Mucosa of descending colon (tissue), 3 donors: ENCODE measurements at regions not wholly inside any gene's neighbourhood (a gene's known extent, or its start where the extent isn't known, plus 50 kb on each side); places are given as distances from the start of the nearest gene placed in this dataset.

Source experiments
- ATAC-seq: fragments of 200-7000 bp; cut with Tn5 transposase; one replicate; pipeline ENCODE4 v1.9.1; 2020; ENCODE audit warnings: mild to moderate bottlenecking, moderate library complexity
- DNase-seq, 3 donors: peaks; one replicate each; pipeline ENCODE4 v3.0.0-alpha.2; 2020
- H3K36me3 ChIP-seq: fragments of 200-600 bp; one replicate; pipeline ENCODE4 v1.8.0; 2021; ENCODE audit warnings: low read depth, mild to moderate bottlenecking
- H3K4me1 ChIP-seq: fragments of 200-600 bp; one replicate; pipeline ENCODE4 v1.8.0; 2021; ENCODE audit warnings: low read depth, mild to moderate bottlenecking
- H3K4me3 ChIP-seq: fragments of 200-600 bp; one replicate; pipeline ENCODE4 v1.8.0; 2021; ENCODE audit warnings: mild to moderate bottlenecking
- H3K9me3 ChIP-seq: fragments of 200-600 bp; one replicate; pipeline ENCODE4 v1.8.0; 2021; ENCODE audit warnings: mild to moderate bottlenecking
- CTCF ChIP-seq: fragments of 200-600 bp; IDR thresholded peaks from one replicate; pipeline ENCODE4 v1.8.0; 2022; ENCODE audit warnings: antibody characterized with exemption, mild to moderate bottlenecking
- intact Hi-C, 2 donors: fragments of 100-400 bp; cut with DNase I in 1 of 2; cut with micrococcal nuclease in 1 of 2; formaldehyde crosslinking; loops; one replicate each; pipeline versions ENCODE4 v1.11.0 to v1.11.1; 2022; cut with DNase I, micrococcal nuclease
- donor health status: DM: no; HTN: no; CAD: no; lungs with moderate emphysema.
- donor health status: DM: no; HTN: no; CAD: no.
- donor health status: DM: no; HTN: yes; CAD: no.

GRCh38 chr1:219772265-219773036 is 155.9 kb downstream of the SLC30A10 start:
- intact Hi-C loops: no loop called here
- no peak for TF ChIP-seq CTCF
- Histone ChIP-seq H3K4me3 (no peak overlapping the region), H3K4me1 (no peaks in the 10 kb centered on the region), H3K36me3 (no peaks in the 10 kb centered on the region), H3K9me3 (no peaks in the 10 kb centered on the region)
- no peak for ATAC-seq
- DNase-seq: no peak

DNA sequence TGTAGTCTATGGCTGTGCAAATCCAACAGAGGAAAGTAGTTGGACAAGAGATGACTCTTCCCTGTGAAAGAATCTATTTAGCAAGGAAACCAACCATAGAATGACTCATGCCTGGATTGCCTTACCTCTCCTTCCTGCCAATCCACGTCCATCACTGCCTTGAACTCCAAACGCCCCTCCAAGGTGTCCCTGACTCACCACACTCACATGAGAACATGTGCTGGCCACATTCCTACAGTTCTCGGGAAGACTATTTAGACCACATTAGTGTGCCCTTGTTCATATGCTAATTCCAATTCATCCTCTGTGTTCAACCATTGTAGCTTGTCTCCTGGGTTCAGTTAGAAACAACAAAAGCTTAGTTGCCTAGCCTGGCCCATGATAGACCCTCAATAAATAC is 157.3 kb downstream of the SLC30A10 start:
- H3K36me3 ChIP-seq: no peaks in the 10 kb centered on the region
- intact Hi-C loops: no loop called here
- H3K4me3 ChIP-seq: no peak overlapping the region
- H3K4me1 ChIP-seq: no peaks in the 10 kb centered on the region
- H3K9me3 ChIP-seq: no peaks in the 10 kb centered on the region
- ATAC-seq (no peak), DNase-seq (no peak)
- no peak for TF ChIP-seq CTCF

DNA sequence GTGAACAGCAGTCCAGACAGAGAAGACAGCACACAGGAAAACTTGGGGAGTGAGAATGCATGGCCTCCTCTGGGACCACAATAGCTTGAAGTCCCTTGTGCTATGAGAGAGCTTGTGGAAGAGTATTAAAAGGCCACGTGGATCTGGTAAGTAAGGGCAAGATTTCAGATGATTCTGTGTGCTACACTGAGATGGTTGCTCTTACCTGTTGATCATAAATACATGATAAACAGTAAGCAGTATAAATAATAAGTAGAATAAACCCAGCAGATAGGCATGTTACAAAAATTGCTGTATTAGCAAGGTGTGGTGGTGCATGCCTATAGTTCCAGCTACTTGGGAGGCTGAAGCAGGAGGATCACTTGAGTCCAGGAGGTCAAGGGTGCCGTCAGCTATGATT is 150.4 kb upstream of the ZC3H11B start:
- no peak for TF ChIP-seq CTCF
- intact Hi-C loops: no loop called here
- DNase-seq: no peak
- no peak overlapping the region for H3K4me3 ChIP-seq
- no peak for ATAC-seq
- H3K36me3 ChIP-seq: no peaks in the 10 kb centered on the region
- no peaks in the 10 kb centered on the region for H3K9me3 ChIP-seq
- no peaks in the 10 kb centered on the region for H3K4me1 ChIP-seq

DNA sequence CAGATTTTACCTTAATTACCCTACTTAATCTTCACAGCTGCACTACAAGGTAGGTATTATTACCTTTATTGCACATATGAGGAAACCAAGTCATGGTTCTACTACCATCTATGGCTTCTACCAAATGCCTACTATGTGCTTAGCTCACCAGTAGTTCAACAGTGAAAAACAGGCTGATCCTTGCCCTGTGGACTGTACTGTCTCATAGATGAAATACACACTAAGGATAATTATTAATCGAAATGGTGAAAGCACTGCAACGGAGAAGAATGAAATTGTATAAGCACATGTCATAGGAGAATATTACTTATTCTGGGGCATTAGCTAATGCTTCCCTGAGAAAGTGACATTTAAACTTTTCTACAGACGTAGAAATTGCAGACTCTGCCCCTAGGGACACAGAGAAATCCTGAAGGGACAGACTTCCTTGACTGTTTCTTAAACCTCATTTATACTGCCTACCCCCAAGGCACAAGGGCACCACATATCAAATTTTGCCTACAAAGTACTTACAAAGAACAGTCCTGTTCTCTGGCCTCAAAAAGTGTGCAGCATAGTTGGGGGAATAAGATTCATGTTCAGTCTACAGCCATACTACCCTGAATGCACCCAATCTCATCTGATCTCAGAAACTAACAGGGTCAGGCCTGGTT is 148.4 kb upstream of the ZC3H11B start:
- no peak for ATAC-seq
- intact Hi-C loops: no loop called here
- no peaks in the 10 kb centered on the region for H3K9me3 ChIP-seq
- TF ChIP-seq CTCF: no peak
- H3K4me1 ChIP-seq: no peaks in the 10 kb centered on the region
- H3K4me3 ChIP-seq: no peak overlapping the region
- H3K36me3 ChIP-seq: no peaks in the 10 kb centered on the region
- no peak for DNase-seq

- TF ChIP-seq CTCF: no peak
- DNase-seq: no peak
- Histone ChIP-seq H3K36me3 (no peaks in the 10 kb centered on the region), H3K4me3 (no peak overlapping the region), H3K9me3 (no peaks in the 10 kb centered on the region), H3K4me1 (no peaks in the 10 kb centered on the region)
- ATAC-seq: no peak
- intact Hi-C loops: no loop called here
These were observed 146.2 kb upstream of the ZC3H11B start for GRCh38 chr1:219759095-219759494.
